SU-DHL-6 (cell line): ENCODE measurements at regions not wholly inside any gene's neighbourhood (a gene's known extent, or its start where the extent isn't known, plus 50 kb on each side); places are given as distances from the start of the nearest gene placed in this dataset.

ENCODE experiments used
- H2AFZ ChIP-seq: fragments of 200-600 bp; sonication (generic); 2 replicates; pipeline ENCODE4 v1.6.1; 2014; ENCODE audit warnings: low read depth, mild to moderate bottlenecking, moderate library complexity, mixed read lengths, antibody characterized with exemption, low read length; ENCODE audit not compliant: severe bottlenecking
- H3F3A ChIP-seq: fragments of 200-600 bp; shearing (Covaris generic); 2 replicates; pipeline ENCODE4 v1.6.0; 2016; ENCODE audit warnings: antibody characterized with exemption, mild to moderate bottlenecking; ENCODE audit not compliant: insufficient read depth
- H3K27ac ChIP-seq: fragments of 200-600 bp; sonication (generic); 2 replicates; pipeline ENCODE4 v1.5.1; 2016; ENCODE audit warnings: low read depth, mild to moderate bottlenecking, low read length, moderate library complexity, mixed read lengths
- H3K27me3 ChIP-seq: fragments of 200-600 bp; sonication (generic), shearing (Covaris generic); 2 replicates; pipeline ENCODE4 v1.6.0; 2014; ENCODE audit warnings: mild to moderate bottlenecking, low read length
- H3K36me3 ChIP-seq: fragments of 200-600 bp; sonication (generic); 2 replicates; pipeline ENCODE4 v1.6.1; 2014; ENCODE audit warnings: mild to moderate bottlenecking, low read length, mixed read lengths
- H3K4me2 ChIP-seq: fragments of 300-600, 200-600 bp; shearing (Covaris generic), sonication (generic); 2 replicates; pipeline ENCODE4 v1.6.0; 2014; ENCODE audit warnings: low read length, low read depth, mild to moderate bottlenecking; ENCODE audit not compliant: poor library complexity, severe bottlenecking
- H3K4me3 ChIP-seq: fragments of 200-600 bp; sonication (generic); 2 replicates; pipeline ENCODE4 v1.5.1; 2014; ENCODE audit warnings: antibody characterized with exemption, low read length, mild to moderate bottlenecking, mixed read lengths; ENCODE audit not compliant: insufficient read depth, poor library complexity, severe bottlenecking
- H3K79me2 ChIP-seq: fragments of 200-600 bp; sonication (generic); 2 replicates; pipeline ENCODE4 v1.6.1; 2014; ENCODE audit warnings: mild to moderate bottlenecking, low read length, moderate library complexity; ENCODE audit not compliant: insufficient read depth
- H3K9ac ChIP-seq: fragments of 200-600 bp; sonication (generic); 2 replicates; pipeline ENCODE4 v1.7.0; 2014; ENCODE audit warnings: mild to moderate bottlenecking, low read length
- H3K9me2 ChIP-seq: fragments of 200-600 bp; sonication (generic); replicated peaks from 2 replicates; pipeline ENCODE4 v1.6.1; 2014; ENCODE audit warnings: low read length; ENCODE audit not compliant: insufficient read depth
- H3K9me3 ChIP-seq: fragments of 200-600 bp; sonication (generic); 2 replicates; pipeline ENCODE4 v1.6.1; 2014; ENCODE audit warnings: low read length, mixed read lengths; ENCODE audit not compliant: insufficient read depth
- H4K20me1 ChIP-seq: fragments of 200-600 bp; sonication (generic); 2 replicates; pipeline ENCODE4 v1.6.1; 2014; ENCODE audit warnings: low read depth, mild to moderate bottlenecking, antibody characterized with exemption, low read length, moderate library complexity, mixed read lengths
- EZH2phosphoT487 ChIP-seq: fragments of 200-600 bp; sonication (generic), shearing (Covaris generic); conservative IDR thresholded peaks from 2 replicates; pipeline ENCODE4 v1.6.1; 2018; ENCODE audit warnings: mild to moderate bottlenecking, antibody characterized with exemption, low read length, moderate library complexity, mixed read lengths
- TF ChIP-seq, protein P1 (sequence below): fragments of 200-600 bp; sonication (generic); IDR thresholded peaks from one replicate; pipeline ENCODE4 v1.5.1; 2017; ENCODE audit warnings: antibody characterized with exemption, mild to moderate bottlenecking, low read length, moderate library complexity; ENCODE audit not compliant: insufficient read depth, poor library complexity, severe bottlenecking

DNA sequence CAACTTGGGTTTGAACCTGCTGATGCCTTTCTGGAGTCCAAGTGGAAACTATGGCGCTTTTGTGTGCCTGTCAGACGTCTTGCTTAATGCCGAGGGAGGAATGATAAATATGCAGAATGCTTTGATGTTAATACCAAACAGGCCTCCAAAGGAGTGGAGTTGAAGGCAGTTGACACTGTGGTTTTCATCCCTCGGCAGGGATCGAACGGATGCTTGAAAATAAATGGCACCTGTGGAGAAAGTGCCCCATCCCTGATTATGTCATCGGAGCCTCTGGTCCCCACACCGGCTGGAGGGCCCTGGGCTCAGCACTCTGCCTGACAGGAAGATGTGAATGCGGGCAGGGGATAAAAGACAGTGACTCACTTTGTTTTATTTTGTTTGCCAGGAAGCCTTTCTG is 148.7 kb upstream of the GPR26 start:
- no peaks in the 10 kb centered on the region for H3K36me3 ChIP-seq
- no peaks in the 10 kb centered on the region for H3F3A ChIP-seq
- TF ChIP-seq EZH2phosphoT487, result no peak
- TF ChIP-seq, protein P1, sequence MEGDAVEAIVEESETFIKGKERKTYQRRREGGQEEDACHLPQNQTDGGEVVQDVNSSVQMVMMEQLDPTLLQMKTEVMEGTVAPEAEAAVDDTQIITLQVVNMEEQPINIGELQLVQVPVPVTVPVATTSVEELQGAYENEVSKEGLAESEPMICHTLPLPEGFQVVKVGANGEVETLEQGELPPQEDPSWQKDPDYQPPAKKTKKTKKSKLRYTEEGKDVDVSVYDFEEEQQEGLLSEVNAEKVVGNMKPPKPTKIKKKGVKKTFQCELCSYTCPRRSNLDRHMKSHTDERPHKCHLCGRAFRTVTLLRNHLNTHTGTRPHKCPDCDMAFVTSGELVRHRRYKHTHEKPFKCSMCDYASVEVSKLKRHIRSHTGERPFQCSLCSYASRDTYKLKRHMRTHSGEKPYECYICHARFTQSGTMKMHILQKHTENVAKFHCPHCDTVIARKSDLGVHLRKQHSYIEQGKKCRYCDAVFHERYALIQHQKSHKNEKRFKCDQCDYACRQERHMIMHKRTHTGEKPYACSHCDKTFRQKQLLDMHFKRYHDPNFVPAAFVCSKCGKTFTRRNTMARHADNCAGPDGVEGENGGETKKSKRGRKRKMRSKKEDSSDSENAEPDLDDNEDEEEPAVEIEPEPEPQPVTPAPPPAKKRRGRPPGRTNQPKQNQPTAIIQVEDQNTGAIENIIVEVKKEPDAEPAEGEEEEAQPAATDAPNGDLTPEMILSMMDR, result no peak
- no peak overlapping the region for H3K4me3 ChIP-seq
- no peak overlapping the region for H3K9ac ChIP-seq
- H2AFZ ChIP-seq, result no peak overlapping the region
- no peaks in the 10 kb centered on the region for H3K9me2 ChIP-seq
- no peaks in the 10 kb centered on the region for H3K79me2 ChIP-seq
- H3K27ac ChIP-seq, result no peak overlapping the region
- no peaks in the 10 kb centered on the region for H4K20me1 ChIP-seq
- no peaks in the 10 kb centered on the region for H3K27me3 ChIP-seq
- H3K4me2 ChIP-seq, result no peak overlapping the region
- H3K9me3 ChIP-seq, result no peaks in the 10 kb centered on the region

DNA sequence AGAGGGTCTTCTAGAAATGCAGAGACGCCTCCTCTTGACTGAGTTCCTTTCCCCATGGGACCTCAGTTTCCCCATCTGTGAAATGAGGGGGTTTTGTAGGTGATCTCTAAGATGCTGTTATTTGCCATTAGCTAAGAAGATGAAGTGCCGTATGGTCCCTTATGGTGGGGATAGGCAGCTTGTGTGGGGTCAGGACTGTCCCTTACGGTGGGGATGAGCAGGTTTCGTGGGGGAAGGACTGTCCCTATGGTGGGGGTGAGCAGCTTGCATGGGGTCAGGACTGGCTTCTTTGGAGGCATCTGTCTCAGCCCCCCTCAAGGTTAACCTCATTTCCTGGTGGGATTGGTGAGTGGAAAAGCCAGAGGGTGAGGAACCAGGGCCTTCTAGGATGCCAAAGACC is 148.3 kb upstream of the GPR26 start:
- Histone ChIP-seq H3K79me2 (no peaks in the 10 kb centered on the region), H3K4me3 (no peak overlapping the region), H3K9me2 (no peaks in the 10 kb centered on the region), H4K20me1 (no peaks in the 10 kb centered on the region), H3K27me3 (no peaks in the 10 kb centered on the region), H3K9me3 (no peaks in the 10 kb centered on the region), H3K27ac (no peak overlapping the region), H3K9ac (no peak overlapping the region), H3K4me2 (no peak overlapping the region), H3K36me3 (no peaks in the 10 kb centered on the region), H3F3A (no peaks in the 10 kb centered on the region), H2AFZ (no peak overlapping the region)
- TF ChIP-seq, protein P1, result no peak
- TF ChIP-seq EZH2phosphoT487, result no peak

DNA sequence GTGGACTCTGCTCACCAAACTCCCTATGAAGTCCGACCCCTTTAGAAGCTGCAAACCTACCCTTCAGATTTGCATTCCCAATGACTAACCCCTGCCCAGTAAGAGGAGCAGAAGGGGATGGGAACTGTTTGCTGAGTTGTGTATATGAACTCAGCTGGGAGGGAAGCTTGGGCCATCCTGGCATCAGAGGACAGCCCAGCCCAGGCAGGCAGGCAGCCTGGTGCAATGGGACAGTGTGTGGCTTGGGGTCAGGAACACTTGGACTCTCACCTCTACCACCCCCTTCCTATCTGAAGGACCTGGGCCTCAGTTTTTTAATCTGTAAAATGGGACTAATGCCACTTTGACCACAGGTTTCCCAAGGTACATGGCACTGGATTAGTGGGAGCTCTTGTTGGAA is 147.4 kb upstream of the GPR26 start:
- H3K36me3 ChIP-seq, result no peaks in the 10 kb centered on the region
- no peak overlapping the region for H2AFZ ChIP-seq
- no peak overlapping the region for H3K27ac ChIP-seq
- H3F3A ChIP-seq, result no peaks in the 10 kb centered on the region
- H4K20me1 ChIP-seq, result no peaks in the 10 kb centered on the region
- H3K9me2 ChIP-seq, result no peaks in the 10 kb centered on the region
- no peak for TF ChIP-seq EZH2phosphoT487
- TF ChIP-seq, protein P1, result no peak
- no peaks in the 10 kb centered on the region for H3K27me3 ChIP-seq
- H3K79me2 ChIP-seq, result no peaks in the 10 kb centered on the region
- H3K4me3 ChIP-seq, result no peak overlapping the region
- no peak overlapping the region for H3K9ac ChIP-seq
- no peaks in the 10 kb centered on the region for H3K9me3 ChIP-seq
- no peak overlapping the region for H3K4me2 ChIP-seq

DNA sequence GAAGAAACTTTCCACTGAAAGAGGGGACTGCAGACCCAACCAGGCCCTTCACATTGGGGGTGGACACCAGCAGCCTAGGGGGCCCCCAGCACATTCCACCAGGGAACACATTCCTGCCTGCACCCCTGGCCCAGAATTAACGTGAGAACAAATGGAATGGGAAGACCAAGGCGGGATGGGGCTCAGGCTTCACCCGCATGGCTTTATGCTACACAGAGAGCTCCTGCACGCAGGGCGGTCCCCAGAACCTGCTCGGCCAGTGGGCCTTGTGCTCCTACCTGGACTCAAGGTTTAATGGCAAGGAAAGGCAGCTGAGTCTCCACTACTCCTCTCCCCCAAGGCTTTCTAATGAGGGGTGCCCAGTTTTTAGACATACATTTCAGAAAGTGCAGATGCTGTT is 146.3 kb upstream of the GPR26 start:
- no peak for TF ChIP-seq EZH2phosphoT487
- TF ChIP-seq, protein P1, result no peak
- Histone ChIP-seq H3K4me3 (no peak overlapping the region), H3K36me3 (no peaks in the 10 kb centered on the region), H2AFZ (no peak overlapping the region), H4K20me1 (no peaks in the 10 kb centered on the region), H3F3A (no peaks in the 10 kb centered on the region), H3K9me3 (no peaks in the 10 kb centered on the region), H3K9me2 (no peaks in the 10 kb centered on the region), H3K27me3 (no peaks in the 10 kb centered on the region), H3K27ac (no peak overlapping the region), H3K9ac (no peak overlapping the region), H3K79me2 (no peaks in the 10 kb centered on the region), H3K4me2 (no peak overlapping the region)
